GM12891 (cell line): ENCODE measurements at regions not wholly inside any gene's neighbourhood (a gene's known extent, or its start where the extent isn't known, plus 50 kb on each side); places are given as distances from the start of the nearest gene placed in this dataset.

Experiments
- DNase-seq: peaks from one replicate; pipeline ENCODE4 v3.0.0; 2011; ENCODE audit warnings: low spot score; ENCODE audit not compliant: insufficient read length
- FAIRE-seq: peaks from 2 replicates; lab custom pipeline; 2011; peaks lifted over from hg19 to GRCh38; lab: Jason Lieb, UNC
- PAX5 ChIP-seq: IDR thresholded peaks from 2 replicates; pipeline ENCODE4 v1.6.1; 2011; ENCODE audit warnings: low read length, moderate library complexity, mild to moderate bottlenecking; ENCODE audit not compliant: insufficient read depth, severe bottlenecking
- POLR2A ChIP-seq: IDR thresholded peaks from 2 replicates; pipeline ENCODE4 v1.6.1; 2011; ENCODE audit warnings: low read depth, low read length, control low read depth
- POLR2AphosphoS5 ChIP-seq: IDR thresholded peaks from 2 replicates; pipeline ENCODE4 v1.6.1; 2011; ENCODE audit warnings: low read depth, low read length, control low read depth
- POU2F2 ChIP-seq: IDR thresholded peaks from 2 replicates; pipeline ENCODE4 v1.6.1; 2011; ENCODE audit warnings: low read depth, mild to moderate bottlenecking, control low read depth, low read length, moderate library complexity
- SPI1 ChIP-seq: IDR thresholded peaks from 2 replicates; pipeline ENCODE4 v1.6.1; 2011; ENCODE audit warnings: low read depth, low read length, control low read depth
- TAF1 ChIP-seq: IDR thresholded peaks from 2 replicates; pipeline ENCODE4 v1.6.1; 2011; ENCODE audit warnings: low read depth, low read length, control low read depth

DNA sequence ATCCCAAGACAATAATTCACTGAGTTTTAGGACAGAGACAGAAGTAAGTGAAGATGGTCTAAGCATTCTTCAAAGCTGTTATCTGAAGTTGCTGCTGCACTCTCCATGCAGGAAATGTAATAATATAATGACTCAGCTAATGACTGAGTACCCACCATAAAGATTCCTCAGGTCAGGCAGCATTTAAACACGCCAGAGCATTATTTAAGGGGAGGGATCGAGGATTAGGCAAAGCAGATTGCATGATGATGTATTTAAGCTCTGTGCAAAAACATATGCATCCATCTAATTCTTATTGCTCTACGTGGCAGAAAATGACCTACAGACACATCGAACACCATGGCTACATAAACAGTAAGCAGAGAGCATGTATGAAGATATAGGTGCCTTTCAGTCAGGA, 216.4 kb downstream of the UNC5CL start:
- TF ChIP-seq POLR2AphosphoS5, result no peak
- TF ChIP-seq POU2F2, result no peak
- TF ChIP-seq TAF1, result no peak
- TF ChIP-seq PAX5, result no peak
- no peak for TF ChIP-seq SPI1
- no peak for TF ChIP-seq POLR2A
- DNase-seq, result no peak
- no peak for FAIRE-seq

DNA sequence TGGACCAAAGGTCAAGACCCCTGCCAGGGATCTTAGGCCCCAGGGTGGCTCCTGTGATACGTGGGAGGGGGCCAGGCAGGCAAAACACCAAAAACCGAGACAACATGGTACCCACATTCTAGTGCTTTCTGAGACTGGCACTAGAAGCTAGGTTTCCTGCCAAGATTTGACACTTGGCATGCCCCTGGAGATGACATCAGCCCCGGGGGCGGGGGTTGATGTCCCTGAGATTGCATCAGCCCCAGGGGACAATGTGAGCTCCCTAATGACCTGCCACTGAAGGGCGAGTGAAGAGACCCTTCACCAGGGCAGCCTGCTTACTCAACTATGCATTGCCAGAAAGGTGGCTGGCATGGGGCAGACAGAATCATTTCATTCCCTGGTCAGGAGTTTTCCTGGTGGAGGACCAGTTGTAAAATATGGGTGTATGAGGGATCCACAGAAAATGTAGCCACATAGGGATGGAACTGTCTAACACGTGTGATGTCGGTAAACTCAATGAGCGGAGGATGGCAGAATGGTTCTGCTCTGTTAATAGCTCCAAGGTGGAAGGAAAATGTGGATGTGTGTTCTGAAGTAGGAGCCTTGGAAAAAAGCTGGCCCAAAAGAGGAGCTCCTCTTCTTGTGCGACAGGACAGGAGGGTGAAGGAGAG, 219.7 kb downstream of the UNC5CL start:
- TF ChIP-seq SPI1 (no peak), TAF1 (no peak), POU2F2 (no peak), PAX5 (no peak), POLR2A (no peak), POLR2AphosphoS5 (no peak)
- FAIRE-seq, result no peak
- DNase-seq, result no peak

DNA sequence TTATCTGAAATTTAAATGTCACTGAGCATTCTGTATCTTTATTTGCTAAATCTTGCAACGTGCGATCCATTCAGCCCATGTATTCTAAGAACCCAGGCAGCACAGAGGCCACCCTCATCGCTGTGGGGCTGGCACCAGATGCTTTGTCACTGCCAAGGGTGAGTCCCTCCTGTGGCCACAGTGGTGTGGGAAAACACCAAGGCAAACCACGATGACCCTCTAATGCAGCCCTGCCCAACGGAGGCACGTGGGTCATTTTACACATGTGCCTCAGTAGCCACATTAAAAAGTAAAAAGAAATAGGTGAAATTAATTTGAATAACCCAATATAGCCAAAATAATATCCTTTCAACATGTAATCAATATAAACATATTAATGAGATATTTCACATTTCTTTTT, 221.7 kb downstream of the UNC5CL start:
- TF ChIP-seq POLR2AphosphoS5 (no peak), SPI1 (no peak), TAF1 (no peak), POLR2A (no peak), POU2F2 (no peak), PAX5 (no peak)
- DNase-seq (no peak), FAIRE-seq (no peak)

DNA sequence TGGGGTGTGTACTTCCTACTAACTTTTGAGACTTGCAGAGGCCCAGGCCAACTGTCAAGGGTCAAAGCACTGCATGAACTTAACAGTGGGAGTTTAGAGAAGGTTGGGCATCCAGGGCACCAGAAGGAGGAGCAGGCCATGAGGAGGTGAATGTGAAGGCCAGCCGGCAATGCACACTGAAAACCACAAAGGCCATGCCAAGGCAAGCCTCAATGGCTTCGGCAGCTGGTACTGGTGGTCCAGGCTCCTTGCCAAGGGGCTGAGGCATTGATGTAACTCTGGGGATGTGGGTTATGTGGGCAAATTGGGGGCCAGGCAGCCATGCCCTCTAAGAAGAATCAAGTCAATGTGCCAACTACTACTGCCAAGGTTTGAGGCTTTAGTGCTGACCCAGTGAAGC, 222.4 kb downstream of the UNC5CL start:
- TF ChIP-seq TAF1 (no peak), SPI1 (no peak), POLR2A (no peak), PAX5 (no peak), POLR2AphosphoS5 (no peak), POU2F2 (no peak)
- FAIRE-seq (no peak), DNase-seq (no peak)

DNA sequence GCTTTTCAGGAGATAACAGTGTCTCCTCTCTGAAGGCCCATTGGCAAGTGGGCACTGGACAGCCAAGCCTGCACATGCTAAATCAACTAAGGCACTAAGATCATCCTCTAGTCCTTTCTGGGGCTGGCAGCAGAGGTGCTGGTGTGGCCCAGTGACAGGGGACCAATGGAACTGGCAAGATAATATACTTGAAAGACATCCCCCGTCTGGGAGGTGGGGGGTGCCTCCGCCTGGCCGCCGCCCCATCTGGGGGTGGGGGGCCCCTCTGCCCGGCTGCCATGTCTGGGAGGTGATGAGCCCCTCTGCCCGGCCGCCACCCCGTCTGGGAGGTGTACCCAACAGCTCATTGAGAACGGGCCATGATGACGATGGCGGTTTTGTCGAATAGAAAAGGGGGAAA, 223.3 kb downstream of the UNC5CL start:
- FAIRE-seq, result no peak
- DNase-seq, result no peak

DNA sequence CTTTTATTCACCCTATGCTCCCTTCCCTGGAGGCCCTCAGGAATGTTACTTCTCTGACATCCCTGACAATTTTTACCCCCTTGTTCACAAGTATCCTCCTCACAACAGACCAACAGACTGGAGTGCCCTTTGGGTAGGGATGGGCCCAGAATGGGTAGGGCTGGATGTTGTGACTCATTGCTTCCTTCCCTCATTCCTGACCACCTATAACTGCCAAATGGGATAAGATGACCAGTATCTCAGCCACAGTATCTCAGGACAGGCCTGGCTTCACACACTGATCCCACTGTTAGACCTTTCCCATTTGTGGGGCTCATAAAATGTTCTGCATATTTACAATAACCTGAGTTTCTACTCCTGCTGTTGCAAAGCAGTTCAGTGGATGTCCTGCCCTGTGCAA, 223.0 kb upstream of the LRFN2 start:
- DNase-seq, result no peak
- FAIRE-seq, result no peak
- no peak for TF ChIP-seq SPI1
- no peak for TF ChIP-seq TAF1
- TF ChIP-seq POLR2AphosphoS5, result no peak
- no peak for TF ChIP-seq POU2F2
- no peak for TF ChIP-seq PAX5
- TF ChIP-seq POLR2A, result no peak

More for the DNA sequence above, 223.3 kb downstream of the UNC5CL start:
- no peak for TF ChIP-seq POLR2A
- TF ChIP-seq TAF1, result no peak
- no peak for TF ChIP-seq POLR2AphosphoS5
- TF ChIP-seq SPI1, result no peak

DNA sequence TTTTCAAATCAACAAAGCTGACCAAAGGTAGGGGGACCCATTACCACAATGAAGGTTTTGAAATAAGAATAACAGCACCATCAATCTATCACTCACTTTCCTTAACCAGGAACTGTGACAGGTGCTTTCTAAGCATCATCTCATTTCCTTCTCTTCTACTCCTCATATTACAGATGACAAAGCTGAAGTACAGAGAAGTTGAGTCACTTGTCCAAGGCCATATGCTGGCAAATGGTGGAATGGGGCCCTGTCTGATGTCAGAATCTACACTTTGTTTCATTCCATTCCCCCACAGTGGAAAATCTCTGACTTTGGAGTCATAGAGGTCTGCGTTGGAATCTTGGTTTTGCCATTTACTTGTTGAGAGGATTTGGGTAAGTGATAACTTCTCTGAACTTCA, 222.5 kb upstream of the LRFN2 start:
- no peak for FAIRE-seq
- TF ChIP-seq POLR2AphosphoS5 (no peak), POLR2A (no peak), POU2F2 (no peak), SPI1 (no peak), PAX5 (no peak), TAF1 (no peak)
- no peak for DNase-seq

DNA sequence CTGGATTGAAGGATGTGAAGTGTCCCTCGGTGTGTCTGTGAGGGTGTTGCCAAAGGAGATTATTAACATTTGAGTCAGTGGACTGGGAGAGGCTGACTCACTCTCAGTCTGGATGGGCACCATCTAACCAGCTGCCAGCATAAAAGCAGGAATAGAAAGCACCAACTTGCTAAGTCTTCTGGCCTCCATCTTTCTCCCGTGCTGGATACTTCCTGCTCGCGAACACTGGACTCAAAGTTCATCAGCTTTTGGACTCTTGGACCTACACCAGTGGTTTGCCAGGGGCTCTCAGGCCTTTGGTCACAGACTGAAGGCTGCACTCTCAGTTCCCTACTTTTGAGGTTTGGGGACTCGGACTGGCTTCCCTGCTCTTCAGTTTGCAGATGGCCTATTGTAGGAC, 220.3 kb upstream of the LRFN2 start:
- TF ChIP-seq POLR2A (no peak), SPI1 (peak; percentile 52)
- DNase-seq (no peak), FAIRE-seq (no peak)

DNA sequence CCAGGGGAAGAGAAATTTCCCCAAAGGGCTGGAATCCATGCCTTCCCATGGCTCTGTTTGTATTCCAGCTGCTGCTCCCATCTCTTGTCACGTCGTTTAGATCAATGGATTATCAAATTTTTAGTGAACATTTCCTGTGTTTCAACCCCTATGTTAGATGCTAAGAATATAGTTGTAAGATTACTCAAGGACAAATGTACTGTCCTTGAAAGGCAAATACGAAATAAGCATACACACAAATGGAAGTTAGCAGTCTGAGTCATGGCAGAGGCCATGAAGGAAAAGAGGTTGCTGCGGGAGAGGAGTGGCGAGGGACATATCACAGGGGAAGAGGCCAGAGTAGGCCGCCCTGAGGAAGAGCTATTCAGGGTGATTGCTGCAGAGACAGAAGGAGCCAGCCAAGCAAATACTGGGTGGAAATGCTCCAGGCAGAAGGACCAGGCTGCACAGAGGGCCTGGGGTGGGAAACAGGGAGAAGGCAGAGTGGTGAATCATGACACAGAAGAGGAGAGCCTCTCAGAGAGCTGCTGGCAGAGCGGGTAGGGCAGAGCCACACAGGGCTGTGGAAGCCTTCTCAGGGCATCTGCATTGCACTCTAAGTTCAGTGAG, 219.2 kb upstream of the LRFN2 start:
- TF ChIP-seq POLR2A, result no peak
- no peak for TF ChIP-seq TAF1
- TF ChIP-seq POLR2AphosphoS5, result no peak
- no peak for TF ChIP-seq SPI1
- no peak for DNase-seq
- no peak for FAIRE-seq

DNA sequence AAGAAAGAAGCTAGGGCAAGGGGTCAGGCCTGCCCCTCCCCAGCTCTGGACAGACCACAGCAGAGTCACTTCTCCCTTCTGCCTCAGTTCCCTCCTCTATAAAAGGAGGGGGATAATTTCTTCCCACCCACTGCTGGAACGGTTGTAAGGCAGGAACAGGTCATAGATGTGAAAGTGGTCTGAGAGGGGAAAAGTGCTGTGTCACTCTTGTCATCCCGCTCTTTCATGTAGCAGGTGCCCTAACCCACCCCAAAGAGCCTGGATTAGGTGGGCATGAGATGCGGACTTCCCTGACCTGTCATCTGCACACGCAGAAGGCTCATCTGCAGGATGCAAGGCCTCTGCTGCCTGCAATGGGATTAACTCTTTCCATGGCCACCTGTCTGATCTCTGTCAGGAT, 218.2 kb upstream of the LRFN2 start:
- TF ChIP-seq TAF1 (no peak), PAX5 (no peak), POU2F2 (no peak), SPI1 (no peak), POLR2AphosphoS5 (no peak), POLR2A (no peak)
- no peak for FAIRE-seq
- DNase-seq, result no peak

DNA sequence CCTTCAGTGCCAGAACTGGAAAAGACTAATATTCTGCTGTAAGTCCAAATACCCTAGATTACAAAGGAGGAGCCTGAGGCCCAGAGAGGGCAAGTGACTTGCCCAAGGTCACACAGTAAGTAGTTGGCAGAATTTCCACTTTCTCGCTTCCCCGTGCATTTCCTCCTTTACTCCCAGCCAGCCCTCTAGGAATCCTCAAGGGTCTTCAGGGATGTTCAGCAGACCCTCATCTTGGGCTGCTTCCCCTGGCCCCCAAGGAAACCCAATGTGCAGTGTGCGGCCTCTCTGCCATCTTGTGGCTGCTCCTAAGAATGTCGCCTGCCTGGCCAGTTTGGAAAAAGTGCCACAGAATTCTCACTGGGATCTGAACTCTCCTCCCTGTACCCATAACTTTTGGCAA, 217.7 kb upstream of the LRFN2 start:
- no peak for TF ChIP-seq SPI1
- no peak for TF ChIP-seq TAF1
- TF ChIP-seq PAX5, result no peak
- TF ChIP-seq POU2F2, result no peak
- no peak for TF ChIP-seq POLR2A
- no peak for TF ChIP-seq POLR2AphosphoS5
- DNase-seq (no peak), FAIRE-seq (no peak)
